GM23338 (cell line): ENCODE measurements at regions not wholly inside any gene's neighbourhood (a gene's known extent, or its start where the extent isn't known, plus 50 kb on each side); places are given as distances from the start of the nearest gene placed in this dataset.
"Not testable (repeated sequence)": the region's sequence is repeated elsewhere in the genome, so short reads cannot be mapped to it uniquely, and the experiment has no call there.

Experiments
- ATAC-seq: fragments of 200-7000 bp; cut with Tn5 transposase; 3 replicates; pipeline ENCODE4 v1.9.1; 2020
- DNase-seq: peaks from one replicate; pipeline ENCODE4 v3.0.0-alpha.2; 2015; ENCODE audit warnings: low spot score
- H2AFZ ChIP-seq: fragments of 200-600 bp; sonication (generic); 2 replicates; pipeline ENCODE4 v1.8.0; 2016; ENCODE audit warnings: antibody characterized with exemption, mild to moderate bottlenecking, moderate library complexity
- H3F3A ChIP-seq: fragments of 200-600 bp; sonication (generic); replicated peaks from 2 replicates; pipeline ENCODE4 v1.8.0; 2017; ENCODE audit warnings: antibody characterized with exemption, mixed run types, low read depth
- H3K27ac ChIP-seq: fragments of 200-600 bp; sonication (generic); 2 replicates; pipeline ENCODE4 v1.6.1; 2016; ENCODE audit warnings: low read depth
- H3K27me3 ChIP-seq: fragments of 200-600 bp; sonication (generic); 2 replicates; pipeline ENCODE4 v1.8.0; 2016; ENCODE audit warnings: mild to moderate bottlenecking, mixed run types, moderate library complexity; ENCODE audit not compliant: insufficient read depth
- H3K36me3 ChIP-seq: fragments of 200-600 bp; sonication (generic); 2 replicates; pipeline ENCODE4 v1.8.0; 2016; ENCODE audit warnings: mild to moderate bottlenecking; ENCODE audit not compliant: insufficient read depth
- H3K4me1 ChIP-seq: fragments of 200-600 bp; sonication (generic); 2 replicates; pipeline ENCODE4 v1.8.0; 2016; ENCODE audit warnings: mild to moderate bottlenecking, moderate library complexity; ENCODE audit not compliant: insufficient read depth
- H3K4me2 ChIP-seq: fragments of 200-600 bp; sonication (generic); 2 replicates; pipeline ENCODE4 v1.7.1; 2017; ENCODE audit warnings: mixed run types
- H3K4me3 ChIP-seq: fragments of 200-600 bp; sonication (generic); 2 replicates; pipeline ENCODE4 v1.6.1; 2016; ENCODE audit warnings: mixed run types
- H3K79me2 ChIP-seq: fragments of 200-600 bp; sonication (generic); replicated peaks from 2 replicates; pipeline ENCODE4 v1.8.0; 2017; ENCODE audit warnings: mild to moderate bottlenecking; ENCODE audit not compliant: insufficient read depth
- H3K9me2 ChIP-seq: fragments of 200-600 bp; sonication (generic); 2 replicates; pipeline ENCODE4 v1.8.0; 2017; ENCODE audit not compliant: insufficient read depth
- H4K20me1 ChIP-seq: fragments of 200-600 bp; sonication (generic); replicated peaks from 2 replicates; pipeline ENCODE4 v1.8.0; 2017; ENCODE audit warnings: mild to moderate bottlenecking; ENCODE audit not compliant: insufficient read depth
- H3K27ac Mint-ChIP-seq: 2 replicates; pipeline ENCODE4 v1.8.0; 2020; ENCODE audit warnings: inconsistent platforms, mild to moderate bottlenecking, moderate library complexity, mixed read lengths
- H3K27me3 Mint-ChIP-seq: 3 replicates; pipeline ENCODE4 v1.8.0; 2022; ENCODE audit warnings: low read depth, mild to moderate bottlenecking, moderate library complexity, mixed read lengths, inconsistent platforms; ENCODE audit not compliant: insufficient read depth, poor library complexity
- H3K36me3 Mint-ChIP-seq: 3 replicates; pipeline ENCODE4 v1.8.0; 2021; ENCODE audit warnings: low read depth, mild to moderate bottlenecking, inconsistent platforms, moderate library complexity, mixed read lengths
- H3K4me1 Mint-ChIP-seq: 3 replicates; pipeline ENCODE4 v1.8.0; 2020; ENCODE audit warnings: mild to moderate bottlenecking, inconsistent platforms, mixed read lengths
- H3K4me3 Mint-ChIP-seq: 3 replicates; pipeline ENCODE4 v1.8.0; 2021; ENCODE audit warnings: moderate library complexity, mild to moderate bottlenecking, inconsistent platforms, mixed read lengths
- H3K9me3 Mint-ChIP-seq: 3 replicates; pipeline ENCODE4 v1.8.0; 2020; ENCODE audit warnings: moderate library complexity, mild to moderate bottlenecking, inconsistent platforms, mixed read lengths
- CREB1 ChIP-seq: fragments of 250-450 bp; sonication (Bioruptor Pico); IDR thresholded peaks from 2 replicates; pipeline ENCODE4 v1.5.0; 2020; ENCODE audit warnings: low read depth, mild to moderate bottlenecking, moderate library complexity
- ETS1 ChIP-seq: IDR thresholded peaks from 2 replicates; pipeline ENCODE4 v1.6.1; 2016; ENCODE audit warnings: antibody characterized with exemption
- EZH2 ChIP-seq: fragments of 200-600 bp; sonication (generic); IDR thresholded peaks from one replicate; pipeline ENCODE4 v1.8.0; 2017; ENCODE audit warnings: antibody characterized with exemption, mild to moderate bottlenecking, low read depth; ENCODE audit not compliant: unreplicated experiment
- EZH2phosphoT487 ChIP-seq: fragments of 200-600 bp; sonication (generic); IDR thresholded peaks from one replicate; pipeline ENCODE4 v1.8.1; 2018; ENCODE audit warnings: antibody characterized with exemption; ENCODE audit not compliant: unreplicated experiment
- JUNB ChIP-seq: IDR thresholded peaks from one replicate; pipeline ENCODE4 v1.6.1; 2016; ENCODE audit warnings: antibody characterized with exemption; ENCODE audit not compliant: unreplicated experiment
- NANOG ChIP-seq: IDR thresholded peaks from 2 replicates; pipeline ENCODE4 v1.6.1; 2016; ENCODE audit warnings: antibody characterized with exemption, borderline replicate concordance
- ZNF331 ChIP-seq: fragments of 250-450 bp; sonication (Bioruptor Pico); IDR thresholded peaks from 2 replicates; pipeline ENCODE4 v1.5.0; 2020; ENCODE audit warnings: low read depth, mild to moderate bottlenecking, moderate library complexity
- TF ChIP-seq, protein P1 (sequence below): IDR thresholded peaks from one replicate; pipeline ENCODE4 v1.6.1; 2018; ENCODE audit warnings: antibody characterized with exemption; ENCODE audit not compliant: unreplicated experiment

DNA sequence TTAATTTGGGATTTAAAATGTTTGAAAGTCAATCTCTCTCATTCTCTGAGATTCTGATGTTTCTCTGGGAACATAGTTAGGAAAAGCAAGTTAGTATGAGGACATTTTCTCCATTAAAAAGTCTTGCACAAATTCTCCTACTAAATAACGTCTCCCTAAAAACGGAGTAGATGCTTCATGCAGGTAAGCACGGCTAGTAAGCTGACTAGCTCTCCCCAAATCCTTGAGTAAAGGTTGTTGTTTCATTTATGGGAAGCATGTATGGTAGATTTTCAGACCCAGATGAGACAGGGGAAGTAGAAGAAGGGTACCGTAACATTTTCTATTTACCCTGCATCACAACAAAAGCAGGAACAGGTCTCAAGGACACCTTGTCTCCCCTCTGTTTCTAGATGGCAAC lies 181.5 kb upstream of the TSPY4 start:
- Mint-ChIP-seq H3K27ac (no peak overlapping the region), H3K36me3 (no peaks in the 10 kb centered on the region), H3K4me1 (no peaks in the 10 kb centered on the region), H3K9me3 (peaks cover 55% of the 10 kb centered on the region), H3K4me3 (no peak overlapping the region), H3K27me3 (no peaks in the 10 kb centered on the region)
- no peaks in the 10 kb centered on the region for H4K20me1 ChIP-seq
- DNase-seq (no peak), ATAC-seq (no peak)
- no peaks in the 10 kb centered on the region for H3K4me1 ChIP-seq
- H3K4me2 ChIP-seq = no peak overlapping the region
- H3F3A ChIP-seq = no peaks in the 10 kb centered on the region
- no peaks in the 10 kb centered on the region for H3K79me2 ChIP-seq
- H3K36me3 ChIP-seq = no peaks in the 10 kb centered on the region
- no peak overlapping the region for H3K4me3 ChIP-seq
- H3K27ac ChIP-seq = no peak overlapping the region
- H3K9me2 ChIP-seq = no peaks in the 10 kb centered on the region
- no peaks in the 10 kb centered on the region for H3K27me3 ChIP-seq
- no peak overlapping the region for H2AFZ ChIP-seq
- TF ChIP-seq CREB1 (CRISPR knock-in tag) (no peak), JUNB (no peak), ETS1 (no peak), NANOG (no peak), ZNF331 (no peak)

DNA sequence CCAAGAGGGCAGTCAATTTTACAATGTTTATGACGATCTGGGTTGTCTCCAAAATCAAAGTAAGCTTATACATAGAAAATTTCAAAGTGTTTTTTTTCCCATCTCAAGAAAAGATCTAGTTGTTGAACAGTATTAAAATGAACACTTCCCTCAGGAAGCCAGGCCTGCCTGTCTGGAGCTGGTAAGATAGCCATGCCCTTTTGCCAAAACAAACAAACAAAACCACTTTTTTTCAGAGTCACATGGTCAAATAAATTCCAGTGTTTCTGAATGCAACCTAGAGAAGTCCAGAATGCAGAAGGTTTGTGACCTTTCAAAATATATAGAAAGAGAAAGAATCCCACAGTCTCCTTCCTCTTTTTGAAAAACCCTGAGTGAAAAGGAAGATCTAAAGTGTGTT lies 178.6 kb upstream of the TSPY4 start:
- H4K20me1 ChIP-seq = no peaks in the 10 kb centered on the region
- H3K79me2 ChIP-seq = no peaks in the 10 kb centered on the region
- Mint-ChIP-seq H3K9me3 (peaks cover 70% of the 10 kb centered on the region), H3K36me3 (no peaks in the 10 kb centered on the region), H3K4me3 (no peak overlapping the region), H3K27me3 (no peaks in the 10 kb centered on the region), H3K27ac (no peak overlapping the region), H3K4me1 (no peaks in the 10 kb centered on the region)
- ATAC-seq = no peak
- no peaks in the 10 kb centered on the region for H3F3A ChIP-seq
- H3K27ac ChIP-seq = no peak overlapping the region
- no peaks in the 10 kb centered on the region for H3K27me3 ChIP-seq
- no peaks in the 10 kb centered on the region for H3K4me1 ChIP-seq
- no peak overlapping the region for H3K4me3 ChIP-seq
- no peak for DNase-seq
- no peaks in the 10 kb centered on the region for H3K36me3 ChIP-seq
- H3K9me2 ChIP-seq = no peaks in the 10 kb centered on the region
- no peak for TF ChIP-seq NANOG
- no peak for TF ChIP-seq EZH2
- TF ChIP-seq, protein P1, sequence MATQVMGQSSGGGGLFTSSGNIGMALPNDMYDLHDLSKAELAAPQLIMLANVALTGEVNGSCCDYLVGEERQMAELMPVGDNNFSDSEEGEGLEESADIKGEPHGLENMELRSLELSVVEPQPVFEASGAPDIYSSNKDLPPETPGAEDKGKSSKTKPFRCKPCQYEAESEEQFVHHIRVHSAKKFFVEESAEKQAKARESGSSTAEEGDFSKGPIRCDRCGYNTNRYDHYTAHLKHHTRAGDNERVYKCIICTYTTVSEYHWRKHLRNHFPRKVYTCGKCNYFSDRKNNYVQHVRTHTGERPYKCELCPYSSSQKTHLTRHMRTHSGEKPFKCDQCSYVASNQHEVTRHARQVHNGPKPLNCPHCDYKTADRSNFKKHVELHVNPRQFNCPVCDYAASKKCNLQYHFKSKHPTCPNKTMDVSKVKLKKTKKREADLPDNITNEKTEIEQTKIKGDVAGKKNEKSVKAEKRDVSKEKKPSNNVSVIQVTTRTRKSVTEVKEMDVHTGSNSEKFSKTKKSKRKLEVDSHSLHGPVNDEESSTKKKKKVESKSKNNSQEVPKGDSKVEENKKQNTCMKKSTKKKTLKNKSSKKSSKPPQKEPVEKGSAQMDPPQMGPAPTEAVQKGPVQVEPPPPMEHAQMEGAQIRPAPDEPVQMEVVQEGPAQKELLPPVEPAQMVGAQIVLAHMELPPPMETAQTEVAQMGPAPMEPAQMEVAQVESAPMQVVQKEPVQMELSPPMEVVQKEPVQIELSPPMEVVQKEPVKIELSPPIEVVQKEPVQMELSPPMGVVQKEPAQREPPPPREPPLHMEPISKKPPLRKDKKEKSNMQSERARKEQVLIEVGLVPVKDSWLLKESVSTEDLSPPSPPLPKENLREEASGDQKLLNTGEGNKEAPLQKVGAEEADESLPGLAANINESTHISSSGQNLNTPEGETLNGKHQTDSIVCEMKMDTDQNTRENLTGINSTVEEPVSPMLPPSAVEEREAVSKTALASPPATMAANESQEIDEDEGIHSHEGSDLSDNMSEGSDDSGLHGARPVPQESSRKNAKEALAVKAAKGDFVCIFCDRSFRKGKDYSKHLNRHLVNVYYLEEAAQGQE = no peak
- no peak for TF ChIP-seq JUNB
- TF ChIP-seq EZH2phosphoT487 = no peak
- H2AFZ ChIP-seq = no peak overlapping the region
- no peak overlapping the region for H3K4me2 ChIP-seq

- not testable (repeated sequence) for DNase-seq, H3K9me2 ChIP-seq, ATAC-seq, H3K36me3 ChIP-seq, H3K4me1 Mint-ChIP-seq, H3K4me2 ChIP-seq, H3K79me2 ChIP-seq, H3K27me3 Mint-ChIP-seq, H3K4me3 ChIP-seq, H3K4me3 Mint-ChIP-seq, H3K27ac ChIP-seq, H3K27me3 ChIP-seq, H3K36me3 Mint-ChIP-seq, H3K4me1 ChIP-seq, H4K20me1 ChIP-seq, H3K27ac Mint-ChIP-seq, H2AFZ ChIP-seq, H3F3A ChIP-seq
- peaks cover 74% of the 10 kb centered on the region for H3K9me3 Mint-ChIP-seq
Measured at GRCh38 chrY:9160331-9160730, 176.9 kb upstream of the TSPY4 start.

- H3K4me2 ChIP-seq, ATAC-seq, H2AFZ ChIP-seq, H3K36me3 Mint-ChIP-seq, H3K4me3 Mint-ChIP-seq, H4K20me1 ChIP-seq, H3K4me1 ChIP-seq, H3K4me1 Mint-ChIP-seq, H3K79me2 ChIP-seq, H3K27ac ChIP-seq, H3K27me3 ChIP-seq, DNase-seq, H3K27ac Mint-ChIP-seq, H3K9me2 ChIP-seq, H3K27me3 Mint-ChIP-seq, H3K4me3 ChIP-seq, H3K36me3 ChIP-seq, H3F3A ChIP-seq: not testable (repeated sequence)
- H3K9me3 Mint-ChIP-seq = peaks cover 70% of the 10 kb centered on the region
Measured at GRCh38 chrY:9160976-9161375, 176.3 kb upstream of the TSPY4 start.

- H3K4me3 Mint-ChIP-seq, H3K36me3 ChIP-seq, H3K27me3 Mint-ChIP-seq, H3K4me1 Mint-ChIP-seq, H3K27ac ChIP-seq, DNase-seq, H3K9me2 ChIP-seq, H3K27me3 ChIP-seq, H2AFZ ChIP-seq, H3K79me2 ChIP-seq, H3F3A ChIP-seq, H3K4me1 ChIP-seq, H4K20me1 ChIP-seq, H3K4me3 ChIP-seq, H3K4me2 ChIP-seq, ATAC-seq, H3K27ac Mint-ChIP-seq, H3K36me3 Mint-ChIP-seq: not testable (repeated sequence)
- peaks cover 70% of the 10 kb centered on the region for H3K9me3 Mint-ChIP-seq
Measured at GRCh38 chrY:9161990-9162389, 175.3 kb upstream of the TSPY4 start.
